ENCODE measurements at regions not wholly inside any gene's neighbourhood (a gene's known extent, or its start where the extent isn't known, plus 50 kb on each side); places are given as distances from the start of the nearest gene placed in this dataset.

GRCh38 chr9:97747201-97747965 is 50.2 kb upstream of the XPA start:
- DNase-seq, result no peak

- no peak for DNase-seq
These were observed 51.4 kb upstream of the XPA start for GRCh38 chr9:97748525-97748924.

- no peak for DNase-seq
These were observed 52.8 kb upstream of the XPA start for GRCh38 chr9:97749928-97750327.

- DNase-seq, result no peak
These were observed 54.4 kb upstream of the XPA start for GRCh38 chr9:97751531-97751930.

- DNase-seq, result no peak
These were observed 55.1 kb upstream of the XPA start for GRCh38 chr9:97752274-97752673.

GRCh38 chr9:97753364-97753763 is 56.2 kb upstream of the XPA start:
- DNase-seq, result no peak

GRCh38 chr9:97753975-97754374 is 56.8 kb upstream of the XPA start:
- no peak for DNase-seq

GRCh38 chr9:97755618-97756267 is 58.6 kb upstream of the XPA start:
- no peak for DNase-seq

GRCh38 chr9:97756991-97757390 is 59.9 kb upstream of the XPA start:
- no peak for DNase-seq

- no peak for DNase-seq
These were observed 61.3 kb upstream of the XPA start for GRCh38 chr9:97758334-97758916.

GRCh38 chr9:97759581-97760288 is 62.6 kb upstream of the XPA start:
- DNase-seq, result no peak

- DNase-seq, result no peak
These were observed 64.0 kb upstream of the XPA start for GRCh38 chr9:97761056-97761598.

GRCh38 chr9:97761879-97762278 is 64.7 kb upstream of the XPA start:
- no peak for DNase-seq

GRCh38 chr9:97763874-97764273 is 66.7 kb upstream of the XPA start:
- DNase-seq, result no peak

- no peak for DNase-seq
These were observed 69.0 kb upstream of the XPA start for GRCh38 chr9:97766092-97766491.

GRCh38 chr9:97766610-97767009 is 69.5 kb upstream of the XPA start:
- no peak for DNase-seq

GRCh38 chr9:97767891-97768290 is 70.8 kb upstream of the XPA start:
- DNase-seq, result no peak

- no peak for DNase-seq
These were observed 71.6 kb upstream of the XPA start for GRCh38 chr9:97768746-97769145.

- DNase-seq, result no peak
These were observed 72.1 kb upstream of the XPA start for GRCh38 chr9:97769208-97769607.

- DNase-seq, result no peak
These were observed 73.8 kb upstream of the XPA start for GRCh38 chr9:97770808-97771372.

- DNase-seq, result no peak
These were observed 74.5 kb upstream of the XPA start for GRCh38 chr9:97771641-97772040.

GRCh38 chr9:97772145-97772544 is 75.0 kb upstream of the XPA start:
- no peak for DNase-seq

- DNase-seq, result no peak
These were observed 76.0 kb upstream of the XPA start for GRCh38 chr9:97773091-97773490.
